ENCODE measurements at regions not wholly inside any gene's neighbourhood (a gene's known extent, or its start where the extent isn't known, plus 50 kb on each side); places are given as distances from the start of the nearest gene placed in this dataset.

DNA sequence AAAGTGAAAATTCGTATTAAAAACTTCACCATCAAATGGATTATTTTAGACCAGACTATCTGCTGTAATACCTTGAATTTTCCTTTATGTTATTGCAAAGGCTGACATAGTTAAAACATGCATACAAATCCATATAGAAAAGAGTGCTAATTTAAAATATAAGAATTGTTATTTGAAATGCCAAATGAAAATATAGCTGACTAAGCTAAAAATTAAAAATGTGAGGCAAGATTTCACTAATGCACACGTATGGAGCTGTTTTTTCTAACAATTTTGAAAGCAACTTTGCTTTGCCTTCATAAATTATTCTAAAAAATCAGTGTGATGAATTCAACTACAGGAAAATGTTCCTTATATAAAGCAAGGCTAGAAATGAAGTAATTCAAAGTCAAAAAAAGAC lies 62.5 kb downstream of the MPP7 start:
- TF ChIP-seq POLR2AphosphoS5 (IDR thresholded peaks at IDR 0.05; ENCODE audit: low read depth, low read length) (no peak), POLR2A (IDR thresholded peaks at IDR 0.05; ENCODE audit: low read depth, low read length) (no peak), TAF1 (IDR thresholded peaks at IDR 0.05; ENCODE audit: low read depth, low read length) (no peak)

Measured in GM12891 (cell line).